ENCODE measurements at regions not wholly inside any gene's neighbourhood (a gene's known extent, or its start where the extent isn't known, plus 50 kb on each side); places are given as distances from the start of the nearest gene placed in this dataset.

DNA sequence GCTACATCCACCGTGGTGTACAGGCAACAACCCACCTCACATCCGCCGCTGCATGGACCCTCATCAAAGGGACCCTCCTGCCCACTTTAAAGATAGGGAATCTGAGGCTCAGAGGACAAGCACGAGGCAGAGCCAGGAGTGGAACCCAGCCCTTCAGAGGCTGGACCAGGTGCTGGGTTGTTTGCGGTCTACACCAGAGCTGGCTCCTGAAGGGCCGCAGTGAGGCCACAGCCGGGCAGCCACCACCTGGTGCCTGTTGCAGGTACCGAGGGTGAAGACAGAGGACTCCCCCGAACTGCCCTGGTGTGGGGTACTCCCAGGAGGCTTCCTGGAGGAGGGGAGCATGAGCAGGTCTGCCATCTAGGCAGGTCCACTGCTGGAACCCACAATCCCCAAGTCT is 78.8 kb downstream of the DHCR7 start (continued):
- TF ChIP-seq, protein P1, sequence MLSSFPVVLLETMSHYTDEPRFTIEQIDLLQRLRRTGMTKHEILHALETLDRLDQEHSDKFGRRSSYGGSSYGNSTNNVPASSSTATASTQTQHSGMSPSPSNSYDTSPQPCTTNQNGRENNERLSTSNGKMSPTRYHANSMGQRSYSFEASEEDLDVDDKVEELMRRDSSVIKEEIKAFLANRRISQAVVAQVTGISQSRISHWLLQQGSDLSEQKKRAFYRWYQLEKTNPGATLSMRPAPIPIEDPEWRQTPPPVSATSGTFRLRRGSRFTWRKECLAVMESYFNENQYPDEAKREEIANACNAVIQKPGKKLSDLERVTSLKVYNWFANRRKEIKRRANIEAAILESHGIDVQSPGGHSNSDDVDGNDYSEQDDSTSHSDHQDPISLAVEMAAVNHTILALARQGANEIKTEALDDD (IDR thresholded peaks at IDR 0.05) = no peak
- no peak for TF ChIP-seq ZNF133 (CRISPR knock-in tag; IDR thresholded peaks at IDR 0.05)
- TF ChIP-seq NCOR1 (IDR thresholded peaks at IDR 0.05) = no peak

DNA sequence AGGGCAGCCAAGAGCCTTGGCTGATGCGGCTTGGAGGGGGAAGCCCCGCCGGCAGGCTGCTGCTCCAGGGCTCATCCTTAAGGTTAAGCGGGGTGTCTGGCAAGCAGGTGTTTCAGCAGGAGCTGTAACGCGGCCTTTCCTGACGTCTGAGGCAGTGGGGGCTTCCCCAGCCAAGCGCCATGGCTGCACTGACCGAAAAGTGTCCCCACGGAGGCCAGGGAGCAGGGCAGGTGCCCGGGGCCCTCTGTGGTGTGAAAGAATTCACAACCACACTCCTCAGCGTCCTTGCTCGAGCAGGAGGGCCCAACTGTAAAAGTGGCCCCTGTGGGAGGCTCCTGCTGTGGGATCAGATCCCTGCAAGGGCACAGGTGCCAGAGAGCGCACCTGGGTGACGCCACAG is 79.2 kb downstream of the DHCR7 start:
- intact Hi-C loops (cut with micrococcal nuclease) = no loop called here
- no peaks in the 10 kb centered on the region for H3K9me3 ChIP-seq (replicated peaks; ENCODE audit: control insufficient read depth, insufficient read depth, low read depth, low read length)
- peaks cover 4 to 31% of the 10 kb centered on the region in 2 experiments; a peak in 4 of 5 replicates for H3K27me3 ChIP-seq (ENCODE audit: control insufficient read depth in 2 of 2, insufficient read depth in 2 of 2, low read length in 2 of 2)
- ChIA-PET POLR2A (interaction anchor here (0.6 kb wide), 1 partner anchor 29 kb away, joined by 3 read pairs; no protein-coding TSS in a partner anchor), CTCF (ENCODE audit: low intra/inter-chr PET ratio) (no interaction called here)
- H3K9ac ChIP-seq (ENCODE audit: insufficient read depth in 1 of 2, low read depth in 2 of 2, low read length in 2 of 2) = no peak overlapping the region
- WGBS (ENCODE audit: insufficient coverage, low coverage, missing lambda C conversion rate) = under 1% methylated on average over 15 of the region's 15 CpGs
- BruUV-seq (replicated peaks) = no TSS peak
- ATAC-seq (no peak), FAIRE-seq (no peak), DNase-seq (ENCODE audit: extremely low read depth in 1 of 4, low spot score in 3 of 4) (no peak)
- H4K20me1 ChIP-seq (replicated peaks; ENCODE audit: control insufficient read depth, insufficient read depth, low read length) = peaks cover 3% of the 10 kb centered on the region; the same call in 1 of the 2 replicates
- no peaks in the 10 kb centered on the region for H3K36me3 ChIP-seq (ENCODE audit: control insufficient read depth, insufficient read depth, low read length)
- H3K79me2 ChIP-seq (ENCODE audit: control insufficient read depth, insufficient read depth, low read length) = no peaks in the 10 kb centered on the region
- no peak overlapping the region for H3K27ac ChIP-seq (ENCODE audit: extremely low read depth, low read depth, low read length)
- H3K4me1 ChIP-seq (replicated peaks in 1 of 2; ENCODE audit: control insufficient read depth in 2 of 2, insufficient read depth in 2 of 2, low read length in 2 of 2) = no peaks in the 10 kb centered on the region
- no peaks in the 10 kb centered on the region for H3K9me1 ChIP-seq (ENCODE audit: control insufficient read depth, insufficient read depth, low read length)
- TF ChIP-seq CHD4 (IDR thresholded peaks at IDR 0.05; ENCODE audit: insufficient read depth, insufficient replicate concordance, low read depth, low read length, poor library complexity, severe bottlenecking) (no peak), EZH2 (IDR thresholded peaks at IDR 0.05; ENCODE audit: borderline replicate concordance, low read depth, low read length) (no peak), MCM5 (IDR thresholded peaks at IDR 0.05; ENCODE audit: low read depth) (no peak), SIN3B (IDR thresholded peaks at IDR 0.05; ENCODE audit: low read depth) (no peak), SREBF2 (CRISPR knock-in tag; IDR thresholded peaks at IDR 0.05) (no peak), POU5F1 (IDR thresholded peaks at IDR 0.05; ENCODE audit: borderline replicate concordance, low read depth, low read length, partially characterized antibody) (no peak), PPARD (CRISPR knock-in tag; IDR thresholded peaks at IDR 0.05) (no peak), SRSF3 (IDR thresholded peaks at IDR 0.05; ENCODE audit: insufficient read depth, low read length) (no peak)
- TF ChIP-seq, protein P2, sequence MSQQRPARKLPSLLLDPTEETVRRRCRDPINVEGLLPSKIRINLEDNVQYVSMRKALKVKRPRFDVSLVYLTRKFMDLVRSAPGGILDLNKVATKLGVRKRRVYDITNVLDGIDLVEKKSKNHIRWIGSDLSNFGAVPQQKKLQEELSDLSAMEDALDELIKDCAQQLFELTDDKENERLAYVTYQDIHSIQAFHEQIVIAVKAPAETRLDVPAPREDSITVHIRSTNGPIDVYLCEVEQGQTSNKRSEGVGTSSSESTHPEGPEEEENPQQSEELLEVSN (IDR thresholded peaks at IDR 0.05; ENCODE audit: borderline replicate concordance in 1 of 2, extremely low read depth in 1 of 2, insufficient read depth in 1 of 2, insufficient read length in 1 of 2, low read depth in 1 of 2, low read length in 1 of 2, poor library complexity in 1 of 2, severe bottlenecking in 1 of 2) = no peak
- TF ChIP-seq, protein P3, sequence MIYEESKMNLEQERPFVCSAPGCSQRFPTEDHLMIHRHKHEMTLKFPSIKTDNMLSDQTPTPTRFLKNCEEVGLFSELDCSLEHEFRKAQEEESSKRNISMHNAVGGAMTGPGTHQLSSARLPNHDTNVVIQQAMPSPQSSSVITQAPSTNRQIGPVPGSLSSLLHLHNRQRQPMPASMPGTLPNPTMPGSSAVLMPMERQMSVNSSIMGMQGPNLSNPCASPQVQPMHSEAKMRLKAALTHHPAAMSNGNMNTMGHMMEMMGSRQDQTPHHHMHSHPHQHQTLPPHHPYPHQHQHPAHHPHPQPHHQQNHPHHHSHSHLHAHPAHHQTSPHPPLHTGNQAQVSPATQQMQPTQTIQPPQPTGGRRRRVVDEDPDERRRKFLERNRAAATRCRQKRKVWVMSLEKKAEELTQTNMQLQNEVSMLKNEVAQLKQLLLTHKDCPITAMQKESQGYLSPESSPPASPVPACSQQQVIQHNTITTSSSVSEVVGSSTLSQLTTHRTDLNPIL (CRISPR knock-in tag; IDR thresholded peaks at IDR 0.05) = no peak
- TF ChIP-seq, protein P4, sequence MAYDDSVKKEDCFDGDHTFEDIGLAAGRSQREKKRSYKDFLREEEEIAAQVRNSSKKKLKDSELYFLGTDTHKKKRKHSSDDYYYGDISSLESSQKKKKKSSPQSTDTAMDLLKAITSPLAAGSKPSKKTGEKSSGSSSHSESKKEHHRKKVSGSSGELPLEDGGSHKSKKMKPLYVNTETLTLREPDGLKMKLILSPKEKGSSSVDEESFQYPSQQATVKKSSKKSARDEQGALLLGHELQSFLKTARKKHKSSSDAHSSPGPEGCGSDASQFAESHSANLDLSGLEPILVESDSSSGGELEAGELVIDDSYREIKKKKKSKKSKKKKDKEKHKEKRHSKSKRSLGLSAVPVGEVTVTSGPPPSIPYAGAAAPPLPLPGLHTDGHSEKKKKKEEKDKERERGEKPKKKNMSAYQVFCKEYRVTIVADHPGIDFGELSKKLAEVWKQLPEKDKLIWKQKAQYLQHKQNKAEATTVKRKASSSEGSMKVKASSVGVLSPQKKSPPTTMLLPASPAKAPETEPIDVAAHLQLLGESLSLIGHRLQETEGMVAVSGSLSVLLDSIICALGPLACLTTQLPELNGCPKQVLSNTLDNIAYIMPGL (CRISPR knock-in tag; IDR thresholded peaks at IDR 0.05) = no peak
- H3K4me2 ChIP-seq (ENCODE audit: insufficient read depth, low read length) = no peak overlapping the region
- in situ Hi-C loops (cut with MboI) = no loop called here
- no peak overlapping the region for H3K4me3 ChIP-seq
- no peak overlapping the region for H2AFZ ChIP-seq (ENCODE audit: low read depth, low read length)
